Sigmoid colon (tissue), 6 donors: ENCODE measurements at regions not wholly inside any gene's neighbourhood (a gene's known extent, or its start where the extent isn't known, plus 50 kb on each side); places are given as distances from the start of the nearest gene placed in this dataset.

Experiments
- DNase-seq: peaks from one replicate; pipeline ENCODE4 v3.0.0-alpha.2; 2019
- H3K27ac ChIP-seq, 4 donors: fragments of 200-600 bp; sonication (generic); one replicate each; pipeline ENCODE4 v1.5.1; 2016 to 2019; ENCODE audit warnings: mild to moderate bottlenecking in 1 of 4
- H3K27me3 ChIP-seq, 3 donors: fragments of 200-600 bp; sonication (generic); one replicate each; pipeline ENCODE4 v1.5.1; 2019; ENCODE audit warnings: mild to moderate bottlenecking in 1 of 3
- H3K36me3 ChIP-seq, 4 donors: fragments of 200-600 bp; sonication (generic); one replicate each; pipeline ENCODE4 v1.5.1; 2016 to 2019
- H3K4me1 ChIP-seq, 4 donors: fragments of 200-600 bp; sonication (generic); one replicate each; pipeline ENCODE4 v1.5.1; 2017 to 2019
- H3K4me3 ChIP-seq, 4 donors: fragments of 200-600 bp; sonication (generic); one replicate each; pipeline ENCODE4 v1.5.1; 2017 to 2019; ENCODE audit warnings: mild to moderate bottlenecking in 2 of 4, moderate library complexity in 1 of 4
- H3K9me3 ChIP-seq, 4 donors: fragments of 200-600 bp in 3 of 4; sonication (generic) in 3 of 4; one replicate each; pipeline versions ENCODE4 v1.5.1 to v1.6.1; 2013 to 2019
- EP300 ChIP-seq, 4 donors: sonication (generic); formaldehyde crosslinking; IDR thresholded peaks; one replicate each; pipeline ENCODE4 v1.6.1; 2017; ENCODE audit warnings: antibody characterized with exemption in 4 of 4
- POLR2A ChIP-seq, 2 donors: fragments of 450-650 bp; IDR thresholded peaks; one replicate each; pipeline ENCODE4 v1.6.1; 2016; ENCODE audit warnings: antibody characterized with exemption in 2 of 2, mild to moderate bottlenecking in 2 of 2, moderate library complexity in 2 of 2
- POLR2AphosphoS5 ChIP-seq, 4 donors: sonication (generic); formaldehyde crosslinking; IDR thresholded peaks; one replicate each; pipeline ENCODE4 v1.6.1; 2017; ENCODE audit warnings: antibody characterized with exemption in 4 of 4
- WGBS, 2 donors: extraction: QIAGEN DNeasy Blood & Tissue Kit; methylation state at CpG; one replicate each; pipeline ENCODE4 v1.1.7; 2013; 5-methylcytosine and 5-hydroxymethylcytosine counted together
- intact Hi-C: fragments of 100-400 bp; cut with DNase I; formaldehyde crosslinking; loops from one replicate; pipeline ENCODE4 v1.15.1; 2023
- TF ChIP-seq, protein P1 (sequence below), 4 experiments: fragments of 450-650 bp in 3 of 4; fragments of 200-600 bp in 1 of 4; IDR thresholded peaks; one replicate each; pipeline ENCODE4 v1.5.1; 2016 to 2019; ENCODE audit warnings: antibody characterized with exemption in 4 of 4, mild to moderate bottlenecking in 3 of 4, moderate library complexity in 2 of 4
- donor health status: healthy with polysubstance abuse.
- donor health status: healthy.

GRCh38 chr7:35967366-35968139 is 166.7 kb downstream of the SEPTIN7 start:
- Histone ChIP-seq H3K9me3 (no peaks in the 10 kb centered on the region), H3K27ac (no peak overlapping the region), H3K4me3 (no peak overlapping the region), H3K27me3 (peaks cover 0 to 19% (median 0%) of the 10 kb centered on the region in 3 donors), H3K36me3 (no peaks in the 10 kb centered on the region), H3K4me1 (peaks cover 0 to 6% (median 2%) of the 10 kb centered on the region in 4 donors)
- TF ChIP-seq POLR2AphosphoS5 (IDR thresholded peaks at IDR 0.05) (no peak), POLR2A (IDR thresholded peaks at IDR 0.05) (no peak), EP300 (IDR thresholded peaks at IDR 0.05) (no peak)
- TF ChIP-seq, protein P1, sequence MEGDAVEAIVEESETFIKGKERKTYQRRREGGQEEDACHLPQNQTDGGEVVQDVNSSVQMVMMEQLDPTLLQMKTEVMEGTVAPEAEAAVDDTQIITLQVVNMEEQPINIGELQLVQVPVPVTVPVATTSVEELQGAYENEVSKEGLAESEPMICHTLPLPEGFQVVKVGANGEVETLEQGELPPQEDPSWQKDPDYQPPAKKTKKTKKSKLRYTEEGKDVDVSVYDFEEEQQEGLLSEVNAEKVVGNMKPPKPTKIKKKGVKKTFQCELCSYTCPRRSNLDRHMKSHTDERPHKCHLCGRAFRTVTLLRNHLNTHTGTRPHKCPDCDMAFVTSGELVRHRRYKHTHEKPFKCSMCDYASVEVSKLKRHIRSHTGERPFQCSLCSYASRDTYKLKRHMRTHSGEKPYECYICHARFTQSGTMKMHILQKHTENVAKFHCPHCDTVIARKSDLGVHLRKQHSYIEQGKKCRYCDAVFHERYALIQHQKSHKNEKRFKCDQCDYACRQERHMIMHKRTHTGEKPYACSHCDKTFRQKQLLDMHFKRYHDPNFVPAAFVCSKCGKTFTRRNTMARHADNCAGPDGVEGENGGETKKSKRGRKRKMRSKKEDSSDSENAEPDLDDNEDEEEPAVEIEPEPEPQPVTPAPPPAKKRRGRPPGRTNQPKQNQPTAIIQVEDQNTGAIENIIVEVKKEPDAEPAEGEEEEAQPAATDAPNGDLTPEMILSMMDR (IDR thresholded peaks at IDR 0.05) = no peak
- WGBS, 2 donors = 65 to 82% methylated on average over 59 of the region's 59 CpGs
- intact Hi-C loops = no loop called here
- no peak for DNase-seq

DNA sequence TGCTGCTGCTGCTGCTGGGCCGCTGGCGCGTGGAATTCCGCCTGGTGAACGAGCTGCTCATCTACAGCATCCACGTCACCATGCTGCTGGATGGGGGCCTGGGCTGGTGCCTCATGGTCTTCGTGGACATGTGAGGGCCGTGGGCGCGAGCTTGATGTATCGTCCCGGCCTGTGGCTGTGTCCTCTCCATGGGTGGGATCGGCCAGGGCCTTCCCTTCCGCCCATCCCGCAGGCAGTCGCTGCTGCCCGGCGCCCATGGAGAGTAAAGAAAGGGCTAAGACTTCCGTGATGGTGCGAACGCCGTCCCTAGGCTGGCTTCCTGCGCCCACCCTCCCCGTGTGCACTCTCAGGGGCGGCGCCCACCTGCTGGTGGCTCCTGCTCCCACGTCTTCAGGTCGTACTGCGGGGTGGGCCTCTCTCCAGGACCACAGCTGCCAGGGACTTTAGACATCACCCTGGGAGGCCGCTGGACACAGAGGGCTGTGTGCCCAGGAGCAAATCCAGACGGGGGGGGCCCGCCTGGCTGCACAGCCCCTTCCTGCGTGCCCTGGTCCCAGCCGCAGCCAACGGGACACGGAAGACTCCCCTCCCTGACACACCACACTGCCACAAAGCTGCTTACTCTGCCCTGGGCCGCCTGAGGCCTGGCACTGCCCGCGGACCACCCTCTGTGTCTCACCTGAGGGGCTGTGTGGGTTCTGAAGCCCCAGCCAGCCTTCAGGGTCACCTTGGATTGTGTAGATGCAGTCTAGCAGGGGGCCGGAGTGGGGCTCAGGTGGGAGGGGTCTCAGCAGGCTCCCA is 167.5 kb downstream of the SEPTIN7 start:
- Histone ChIP-seq H3K9me3 (no peaks in the 10 kb centered on the region), H3K36me3 (no peaks in the 10 kb centered on the region), H3K4me1 (peaks cover 0 to 6% (median 2%) of the 10 kb centered on the region in 4 donors), H3K27me3 (peaks cover 0 to 19% (median 0%) of the 10 kb centered on the region in 3 donors), H3K4me3 (no peak overlapping the region), H3K27ac (no peak overlapping the region)
- intact Hi-C loops = no loop called here
- no peak for DNase-seq
- WGBS, 2 donors = 95% methylated on average over 40 of the region's 40 CpGs
- TF ChIP-seq POLR2A (IDR thresholded peaks at IDR 0.05) (no peak), EP300 (IDR thresholded peaks at IDR 0.05) (no peak), POLR2AphosphoS5 (IDR thresholded peaks at IDR 0.05) (no peak)
- TF ChIP-seq, protein P1 (IDR thresholded peaks at IDR 0.05) = no peak

DNA sequence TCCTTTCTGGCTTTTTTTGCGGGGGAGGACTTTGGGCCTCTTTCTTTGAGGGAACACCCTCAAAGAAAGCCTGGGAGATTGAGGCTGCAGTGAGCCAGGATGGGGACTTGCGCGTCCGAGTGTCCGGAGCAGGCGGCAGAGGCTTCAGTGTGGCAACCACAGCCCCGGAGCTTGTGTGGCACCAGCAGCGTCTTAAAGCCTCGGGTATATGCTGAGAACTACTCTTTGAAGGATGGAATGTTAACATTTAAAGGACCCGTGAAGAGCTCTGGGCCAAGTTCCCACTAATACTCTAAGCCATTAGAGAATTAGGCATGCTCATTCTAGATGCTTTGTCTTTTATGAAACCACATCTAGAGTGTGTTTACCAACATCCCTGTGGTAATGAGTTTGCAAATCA is 168.2 kb downstream of the SEPTIN7 start:
- H3K9me3 ChIP-seq = no peaks in the 10 kb centered on the region
- intact Hi-C loops = no loop called here
- TF ChIP-seq POLR2AphosphoS5 (IDR thresholded peaks at IDR 0.05) (no peak), EP300 (IDR thresholded peaks at IDR 0.05) (no peak)
- TF ChIP-seq, protein P1 (IDR thresholded peaks at IDR 0.05) = no peak
- no peaks in the 10 kb centered on the region for H3K36me3 ChIP-seq
- no peak overlapping the region for H3K27ac ChIP-seq
- peaks cover 0 to 6% (median 2%) of the 10 kb centered on the region in 4 donors for H3K4me1 ChIP-seq
- DNase-seq = no peak
- H3K27me3 ChIP-seq = peaks cover 0 to 19% (median 0%) of the 10 kb centered on the region in 3 donors
- WGBS, 2 donors = 79 to 89% methylated on average over 10 of the region's 10 CpGs
- no peak overlapping the region for H3K4me3 ChIP-seq

- no peak overlapping the region for H3K4me3 ChIP-seq
- DNase-seq = no peak
- peaks cover 0 to 6% (median 2%) of the 10 kb centered on the region in 4 donors for H3K4me1 ChIP-seq
- TF ChIP-seq POLR2A (IDR thresholded peaks at IDR 0.05) (no peak), EP300 (IDR thresholded peaks at IDR 0.05) (no peak), POLR2AphosphoS5 (IDR thresholded peaks at IDR 0.05) (no peak)
- TF ChIP-seq, protein P1 (IDR thresholded peaks at IDR 0.05) = no peak
- peaks cover 0 to 19% (median 0%) of the 10 kb centered on the region in 3 donors for H3K27me3 ChIP-seq
- 94 to 96% methylated on average over 2 of the region's 2 CpGs for WGBS, 2 donors
- no peaks in the 10 kb centered on the region for H3K9me3 ChIP-seq
- intact Hi-C loops = no loop called here
- no peaks in the 10 kb centered on the region for H3K36me3 ChIP-seq
- H3K27ac ChIP-seq = no peak overlapping the region
Observed at GRCh38 chr7:35970458-35970857, 169.6 kb downstream of the SEPTIN7 start.
